ENCODE measurements at regions not wholly inside any gene's neighbourhood (a gene's known extent, or its start where the extent isn't known, plus 50 kb on each side); places are given as distances from the start of the nearest gene placed in this dataset.
"Not testable (repeated sequence)": the region's sequence is repeated elsewhere in the genome, so short reads cannot be mapped to it uniquely, and the experiment has no call there.

GRCh38 chr6:91281901-91282300 is 695.0 kb upstream of the MAP3K7 start:
- no peak for DNase-seq (ENCODE audit: low spot score)

GRCh38 chr6:91280494-91280830 is 693.6 kb upstream of the MAP3K7 start:
- no peak for DNase-seq (ENCODE audit: low spot score)

- no peak for DNase-seq (ENCODE audit: low spot score)
Observed at GRCh38 chr6:91279740-91280493, 693.0 kb upstream of the MAP3K7 start.

GRCh38 chr6:91278416-91278815 is 691.5 kb upstream of the MAP3K7 start:
- no peak for DNase-seq (ENCODE audit: low spot score)

GRCh38 chr6:91276315-91276714 is 689.4 kb upstream of the MAP3K7 start:
- no peak for DNase-seq (ENCODE audit: low spot score)

- no peak for DNase-seq (ENCODE audit: low spot score)
Observed at GRCh38 chr6:91273729-91274128, 686.9 kb upstream of the MAP3K7 start.

GRCh38 chr6:91271807-91272206 is 684.9 kb upstream of the MAP3K7 start:
- DNase-seq (ENCODE audit: low spot score) = no peak

- DNase-seq (ENCODE audit: low spot score) = no peak
Observed at GRCh38 chr6:91268941-91269340, 682.1 kb upstream of the MAP3K7 start.

- DNase-seq (ENCODE audit: low spot score) = no peak
Observed at GRCh38 chr6:91267246-91267645, 680.4 kb upstream of the MAP3K7 start.

GRCh38 chr6:91266156-91266555 is 679.3 kb upstream of the MAP3K7 start:
- no peak for DNase-seq (ENCODE audit: low spot score)

GRCh38 chr6:91243436-91243835 is 656.6 kb upstream of the MAP3K7 start:
- no peak for DNase-seq (ENCODE audit: low spot score)

GRCh38 chr6:91242614-91242949 is 655.7 kb upstream of the MAP3K7 start:
- DNase-seq (ENCODE audit: low spot score) = no peak

GRCh38 chr6:91241946-91242613 is 655.2 kb upstream of the MAP3K7 start:
- DNase-seq (ENCODE audit: low spot score) = no peak

- no peak for DNase-seq (ENCODE audit: low spot score)
Observed at GRCh38 chr6:91240878-91241603, 654.2 kb upstream of the MAP3K7 start.

GRCh38 chr6:91221072-91221720 is 634.3 kb upstream of the MAP3K7 start:
- DNase-seq (ENCODE audit: low spot score) = no peak

- DNase-seq (ENCODE audit: low spot score) = no peak
Observed at GRCh38 chr6:91213229-91213901, 626.5 kb upstream of the MAP3K7 start.

GRCh38 chr6:91198588-91199255 is 611.9 kb upstream of the MAP3K7 start:
- no peak for DNase-seq (ENCODE audit: low spot score)

GRCh38 chr6:91196729-91197128 is 609.9 kb upstream of the MAP3K7 start:
- DNase-seq (ENCODE audit: low spot score) = no peak

- DNase-seq (ENCODE audit: low spot score) = no peak
Observed at GRCh38 chr6:91193446-91193845, 606.6 kb upstream of the MAP3K7 start.

GRCh38 chr6:91190041-91190440 is 603.2 kb upstream of the MAP3K7 start:
- DNase-seq (ENCODE audit: low spot score) = not testable (repeated sequence)

- no peak for DNase-seq (ENCODE audit: low spot score)
Observed at GRCh38 chr6:91185072-91185471, 598.2 kb upstream of the MAP3K7 start.

GRCh38 chr6:91181416-91181815 is 594.5 kb upstream of the MAP3K7 start:
- DNase-seq (ENCODE audit: low spot score) = no peak
